Stimulated activated CD8-positive, alpha-beta memory T cell treated with anti-CD3 and anti-CD28 coated beads, Interleukin-12 subunit alpha, Interleukin-12 subunit beta, amount 100 ng/mL, for 1 hour (primary cell): ENCODE measurements at regions not wholly inside any gene's neighbourhood (a gene's known extent, or its start where the extent isn't known, plus 50 kb on each side); places are given as distances from the start of the nearest gene placed in this dataset.
"Not testable (repeated sequence)": the region's sequence is repeated elsewhere in the genome, so short reads cannot be mapped to it uniquely, and the experiment has no call there.

Source experiments
- DNase-seq: peaks from one replicate; pipeline ENCODE4 v3.0.0-alpha.2; 2020; ENCODE audit warnings: low read depth

DNA sequence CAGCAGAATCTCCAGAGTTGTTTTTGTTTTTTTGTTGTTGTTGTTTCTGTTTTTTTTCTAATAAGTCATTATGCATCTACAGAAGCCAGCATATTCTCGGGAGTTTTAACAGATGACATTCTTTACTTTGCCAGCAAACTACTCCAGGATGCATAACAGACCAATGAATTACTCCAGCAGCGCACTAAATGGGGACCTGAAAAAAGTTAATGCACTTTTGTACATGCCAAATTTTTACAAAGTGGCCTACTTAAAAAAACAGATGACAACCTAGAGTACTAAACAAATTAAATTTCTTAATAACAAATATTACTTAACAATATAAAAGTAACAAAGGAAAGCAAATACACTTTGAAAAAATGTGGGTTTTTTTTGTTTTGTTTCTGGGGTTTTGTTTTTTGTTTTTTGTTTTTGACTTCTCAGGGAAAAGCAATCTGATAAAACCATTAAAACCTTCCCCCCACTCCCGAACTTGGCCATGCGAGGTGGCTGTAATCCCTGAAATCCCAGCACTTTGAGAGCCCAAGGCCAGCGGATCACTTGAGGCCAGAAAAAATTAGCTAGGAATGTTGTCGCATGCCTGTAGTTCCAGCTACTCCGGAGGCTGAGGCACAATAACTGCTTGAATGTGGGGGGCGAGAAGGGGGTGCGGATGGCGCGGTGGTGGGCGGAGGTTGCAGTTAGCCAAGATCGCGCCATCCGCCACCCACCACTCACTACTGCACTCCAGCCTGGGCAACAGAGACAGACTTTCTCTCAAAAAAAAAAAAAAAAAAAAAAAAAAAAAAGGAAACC, 352.4 kb downstream of the CETN3 start:
- no peak for DNase-seq

DNA sequence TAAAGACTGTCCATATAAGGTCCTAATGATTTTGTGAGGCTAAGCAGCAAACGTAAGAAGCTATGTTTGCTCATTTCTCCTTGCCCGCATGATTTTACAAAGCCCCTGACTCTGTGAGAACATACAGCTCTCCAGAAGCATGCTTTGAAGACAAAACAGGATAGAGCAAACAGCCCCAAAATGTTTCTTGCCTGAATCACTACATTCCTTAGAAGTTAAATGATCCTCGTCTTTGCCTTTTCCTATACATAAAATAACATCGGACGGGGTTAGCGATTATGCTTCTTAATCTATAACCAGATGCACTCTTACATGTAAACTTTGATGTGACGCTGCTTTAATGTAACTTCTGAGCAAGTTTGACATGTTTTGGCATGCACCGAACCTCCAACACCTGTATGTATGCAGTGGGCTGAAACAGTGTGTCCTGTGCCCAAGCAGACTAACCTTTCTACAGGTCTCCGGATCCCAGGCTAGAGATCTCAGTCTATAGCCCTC, 353.7 kb downstream of the CETN3 start:
- no peak for DNase-seq

DNA sequence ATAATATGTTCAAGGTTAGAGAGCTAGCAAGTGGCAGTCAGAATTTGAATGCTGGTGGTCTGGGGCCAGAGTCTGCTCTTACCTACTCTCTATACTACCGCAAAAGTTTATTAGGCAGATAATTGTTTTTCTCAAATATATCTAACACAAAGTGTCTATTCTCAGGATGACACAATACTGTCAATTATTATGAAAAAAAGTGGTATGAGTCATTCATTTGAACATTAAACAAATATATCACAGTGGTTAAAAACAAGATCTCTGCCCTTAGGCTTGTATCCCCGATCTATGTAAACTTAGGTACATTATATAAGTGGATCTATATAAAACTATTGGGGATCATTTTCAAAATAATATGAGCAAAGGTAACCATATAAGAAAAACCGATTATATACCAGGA, 354.9 kb downstream of the CETN3 start:
- DNase-seq, result no peak

DNA sequence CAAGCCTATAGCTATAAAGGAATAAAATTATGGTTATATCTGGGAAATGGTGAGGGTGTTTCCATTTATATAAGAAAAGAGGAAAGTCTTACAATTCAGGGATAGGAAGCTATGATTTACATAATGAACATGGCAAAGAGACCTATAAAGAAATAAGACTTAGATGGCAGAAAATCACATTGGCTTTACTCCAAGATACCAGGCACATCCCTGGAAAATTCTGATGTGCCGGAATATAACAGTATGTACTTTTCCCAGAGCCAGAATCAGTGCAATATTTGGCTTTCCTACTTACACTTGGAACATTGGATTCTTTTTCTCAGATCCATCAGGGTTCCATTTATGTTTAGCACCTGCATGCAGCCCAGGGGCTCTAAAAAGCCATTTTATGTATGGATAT, 357.8 kb downstream of the CETN3 start:
- no peak for DNase-seq

DNA sequence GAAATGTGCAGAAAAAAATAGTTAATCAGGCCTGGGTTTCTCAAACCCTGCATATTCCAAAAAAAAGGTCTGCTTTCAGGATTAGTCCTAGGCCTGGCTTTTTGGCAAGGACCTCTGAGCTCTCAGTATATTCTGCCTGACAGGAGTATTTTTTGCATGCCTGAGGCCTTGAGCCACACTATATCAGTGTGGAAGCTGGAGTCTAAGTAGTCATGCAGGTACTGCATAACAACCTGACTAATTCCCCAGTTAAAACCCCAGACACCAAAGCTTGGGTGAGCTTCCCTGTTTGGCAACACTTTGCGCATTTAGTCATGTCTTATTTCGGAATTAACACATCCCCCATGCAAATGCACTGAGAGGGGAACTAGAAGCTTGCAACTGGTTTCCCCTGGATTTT, 359.5 kb downstream of the CETN3 start:
- no peak for DNase-seq

DNA sequence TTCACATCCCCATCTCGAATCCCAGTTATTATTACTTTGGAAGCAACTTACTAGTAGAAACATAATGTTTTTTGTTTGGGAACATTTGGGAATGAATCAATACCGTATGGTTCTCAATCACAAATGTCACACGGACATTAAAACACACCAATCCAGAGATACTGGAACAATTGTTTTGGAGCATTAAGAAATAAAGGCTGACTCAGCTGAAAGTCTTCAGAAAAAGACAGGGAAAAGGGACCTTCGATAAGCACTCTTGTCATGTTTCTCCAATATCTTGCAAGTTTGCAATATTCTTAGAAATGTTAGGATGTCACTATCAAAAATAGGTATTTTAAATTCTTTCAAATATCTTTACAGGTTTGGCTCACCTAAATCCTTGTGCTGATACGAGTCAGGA, 362.4 kb downstream of the CETN3 start:
- no peak for DNase-seq

DNA sequence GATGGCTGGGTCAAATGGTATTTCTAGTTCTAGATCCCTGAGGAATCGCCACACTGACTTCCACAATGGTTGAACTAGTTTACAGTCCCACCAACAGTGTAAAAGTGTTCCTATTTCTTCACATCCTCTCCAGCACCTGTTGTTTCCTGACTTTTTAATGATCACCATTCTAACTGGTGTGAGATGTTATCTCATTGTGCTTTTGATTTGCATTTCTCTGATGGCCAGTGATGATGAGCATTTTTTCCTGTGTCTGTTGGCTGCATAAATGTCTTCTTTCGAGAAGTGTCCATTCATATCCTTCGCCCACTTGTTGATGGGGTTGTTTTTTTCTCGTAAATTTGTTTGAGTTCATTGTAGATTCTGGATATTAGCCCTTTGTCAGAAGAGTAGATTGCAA, 369.5 kb downstream of the CETN3 start:
- not testable (repeated sequence) for DNase-seq

DNA sequence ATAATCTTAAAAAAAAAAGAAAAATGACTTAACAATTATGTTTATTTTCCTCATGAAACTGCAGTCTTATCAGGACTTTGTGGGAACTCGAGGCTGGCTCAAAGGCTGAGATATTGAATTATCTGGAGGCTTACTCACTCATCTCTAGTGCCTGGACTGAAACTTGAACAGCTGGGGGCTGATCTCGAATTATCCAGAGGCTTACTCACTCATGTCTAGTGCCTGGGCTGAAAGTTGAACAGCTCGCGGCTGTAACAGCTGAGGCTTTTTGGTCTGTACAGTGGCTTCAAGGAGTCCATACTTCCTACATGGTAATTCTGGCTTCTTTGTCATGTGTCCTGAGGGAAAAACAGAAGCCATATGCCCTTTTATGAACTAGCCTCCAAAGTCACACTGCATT, 371.9 kb downstream of the CETN3 start:
- DNase-seq, result no peak

DNA sequence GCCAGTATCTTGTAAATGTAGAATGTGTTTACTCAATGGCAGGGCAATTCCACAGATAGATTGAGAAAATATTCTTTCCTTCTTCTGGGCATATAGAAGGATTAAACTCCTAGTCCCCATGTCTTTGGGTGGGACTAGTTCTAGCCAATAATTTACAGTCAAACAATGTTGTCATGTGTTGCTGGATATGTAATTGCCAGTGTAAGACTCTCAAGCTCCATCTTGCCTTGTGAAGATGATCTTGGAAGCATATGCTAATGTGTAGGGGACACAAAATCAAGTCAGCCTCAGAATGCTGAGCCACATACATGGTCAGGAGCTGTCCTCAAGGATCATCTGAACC, 386.9 kb downstream of the CETN3 start:
- no peak for DNase-seq

DNA sequence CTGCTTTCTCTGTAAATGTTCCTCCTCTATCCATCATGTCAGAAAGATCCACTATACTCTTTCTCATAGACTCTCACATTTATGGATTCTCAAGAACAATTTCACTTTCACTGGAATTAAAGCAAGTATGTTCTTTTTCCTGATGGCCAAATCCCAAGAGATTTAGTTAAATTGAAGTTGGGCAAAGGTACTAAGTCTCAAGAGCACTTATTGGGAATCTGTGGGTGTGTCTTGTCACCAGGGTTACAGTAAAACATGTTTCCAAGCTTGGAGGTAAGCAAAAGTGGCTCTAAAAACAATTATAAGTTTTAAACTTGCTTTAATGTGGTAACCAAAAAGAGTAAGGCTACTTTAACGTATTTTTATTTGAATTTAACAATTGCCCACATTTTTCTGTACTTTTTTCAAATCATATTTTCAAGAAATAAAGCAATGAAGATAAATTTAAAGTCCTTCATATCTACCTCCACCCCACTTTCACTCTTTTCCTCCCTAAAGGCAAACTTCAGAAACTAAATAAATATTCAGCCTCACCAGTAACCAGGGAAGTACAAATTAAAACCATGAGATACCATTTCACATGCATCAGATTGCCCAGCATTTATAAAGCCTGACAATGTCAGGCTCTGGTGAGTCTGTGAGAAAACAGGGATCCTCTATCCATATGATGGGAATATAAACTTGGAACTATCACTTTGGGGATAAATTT, 387.4 kb downstream of the CETN3 start:
- DNase-seq, result no peak

DNA sequence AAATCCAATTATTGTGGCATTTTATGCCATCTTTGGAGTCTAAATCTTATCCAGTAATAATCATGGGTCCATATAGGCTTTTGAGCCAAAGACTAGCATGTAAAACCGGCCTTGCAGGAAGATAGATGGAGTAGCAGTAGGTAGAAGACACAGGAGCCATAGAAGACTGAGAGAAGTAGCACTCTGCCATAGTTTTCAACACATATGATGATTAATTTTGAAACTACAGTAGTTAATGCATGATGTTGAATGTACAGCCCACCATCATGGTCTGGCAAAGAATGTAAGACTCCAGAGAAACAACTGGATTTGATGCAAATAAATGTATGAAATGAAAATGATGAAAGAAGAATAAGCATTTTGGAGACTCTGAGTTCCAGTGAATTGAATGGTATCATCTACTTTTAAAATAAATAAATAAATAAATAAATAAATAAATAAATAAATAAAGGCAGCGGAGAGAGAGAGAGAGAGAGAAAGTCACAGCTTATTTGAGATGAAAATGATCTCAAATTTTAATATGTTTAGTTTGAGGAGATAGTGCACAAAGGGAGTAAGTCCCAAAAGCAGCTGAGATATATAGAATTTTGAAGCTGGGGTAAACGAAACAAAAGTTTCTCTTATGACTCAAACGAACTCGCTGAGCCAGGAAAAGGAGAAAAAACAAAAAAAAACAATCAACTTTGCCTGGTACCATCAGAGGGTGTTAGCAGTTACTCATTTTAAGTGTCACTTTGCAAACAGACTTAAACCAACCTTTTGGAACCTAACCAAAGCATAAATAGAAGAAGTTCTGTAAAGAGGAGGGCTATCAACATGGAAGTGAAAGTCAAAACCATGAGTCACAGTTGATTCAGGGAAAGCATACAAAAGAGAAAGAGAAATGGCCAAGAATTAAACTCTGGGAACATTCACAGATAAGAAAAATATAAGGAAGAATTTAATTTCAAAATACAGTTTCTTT, 388.7 kb downstream of the CETN3 start:
- DNase-seq, result no peak

DNA sequence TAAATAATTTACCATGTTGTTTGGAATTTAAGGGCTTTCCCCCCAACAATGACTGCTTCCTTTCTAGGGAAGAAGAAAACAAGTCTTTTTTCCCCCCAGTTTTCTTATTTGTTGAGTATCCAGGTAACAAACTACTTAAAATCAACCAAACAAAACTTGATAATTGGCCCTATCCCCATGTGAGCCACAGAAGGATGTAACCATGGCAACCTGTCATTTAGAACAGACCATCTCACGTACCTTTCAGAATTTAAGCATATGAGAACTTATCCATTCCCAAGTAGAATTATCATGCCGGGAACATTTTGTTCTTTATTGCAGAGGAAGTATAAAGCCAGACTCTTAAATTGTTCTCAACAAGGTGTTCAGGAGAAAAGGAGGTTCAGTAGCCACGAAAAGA, 392.3 kb downstream of the CETN3 start:
- DNase-seq, result no peak

DNA sequence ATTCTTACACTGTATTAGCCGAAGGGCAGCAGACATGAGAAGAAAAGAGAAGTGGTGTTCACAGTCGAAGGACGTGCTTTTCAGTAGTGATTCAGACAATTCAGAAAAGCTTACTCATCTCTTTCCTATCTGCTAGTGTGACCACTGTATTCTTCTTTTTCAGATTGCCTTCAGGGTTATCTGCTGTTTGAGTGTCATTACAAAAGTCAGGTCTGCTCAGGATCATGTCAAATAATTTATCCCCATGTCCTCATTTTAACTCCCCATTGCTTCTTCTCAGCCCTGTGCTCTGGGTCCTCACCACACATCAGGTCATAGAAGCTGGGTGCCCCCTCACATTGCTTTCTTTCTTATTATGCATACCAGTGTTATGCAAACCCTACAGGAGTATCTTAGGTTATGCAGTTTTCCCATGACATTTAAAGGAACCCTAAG, 394.0 kb downstream of the CETN3 start:
- DNase-seq, result no peak

DNA sequence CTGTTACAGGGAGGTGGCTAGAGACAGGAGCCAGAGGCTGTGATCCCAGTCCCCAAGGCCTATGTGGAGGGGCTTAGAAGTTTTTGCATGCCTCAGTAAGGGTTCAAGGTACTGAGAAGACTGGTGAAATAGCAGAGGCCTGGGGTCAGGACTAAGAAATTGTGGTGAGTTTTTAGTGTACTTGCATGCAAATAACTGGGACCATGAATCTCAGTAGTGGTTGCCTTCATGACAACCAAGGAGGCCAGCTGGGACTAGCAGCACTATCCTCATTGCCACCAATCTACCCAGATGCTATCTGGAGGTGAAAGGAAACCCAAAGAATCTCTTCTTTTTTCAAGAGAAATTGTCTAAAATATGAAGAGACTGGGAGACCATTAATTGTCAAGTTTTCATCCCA, 395.1 kb downstream of the CETN3 start:
- DNase-seq, result no peak

DNA sequence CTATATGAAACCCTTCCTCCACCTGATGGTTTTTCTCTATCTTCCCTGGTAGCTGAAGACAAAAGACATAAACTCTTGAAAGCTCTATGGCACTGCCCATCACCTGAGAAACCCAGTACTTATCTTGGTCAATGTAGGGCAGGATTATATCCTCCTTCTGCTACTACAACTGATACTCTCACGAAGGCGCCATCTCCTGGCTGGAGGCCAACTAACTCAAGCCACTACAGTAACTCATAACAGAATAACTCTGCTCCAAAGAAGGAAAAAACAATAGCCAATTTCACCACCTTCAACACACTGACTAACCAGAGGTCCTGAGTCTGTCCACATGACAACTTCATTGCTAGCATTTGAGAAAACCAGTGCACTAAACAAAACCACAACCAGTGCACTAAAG, 409.2 kb downstream of the CETN3 start:
- DNase-seq, result no peak

DNA sequence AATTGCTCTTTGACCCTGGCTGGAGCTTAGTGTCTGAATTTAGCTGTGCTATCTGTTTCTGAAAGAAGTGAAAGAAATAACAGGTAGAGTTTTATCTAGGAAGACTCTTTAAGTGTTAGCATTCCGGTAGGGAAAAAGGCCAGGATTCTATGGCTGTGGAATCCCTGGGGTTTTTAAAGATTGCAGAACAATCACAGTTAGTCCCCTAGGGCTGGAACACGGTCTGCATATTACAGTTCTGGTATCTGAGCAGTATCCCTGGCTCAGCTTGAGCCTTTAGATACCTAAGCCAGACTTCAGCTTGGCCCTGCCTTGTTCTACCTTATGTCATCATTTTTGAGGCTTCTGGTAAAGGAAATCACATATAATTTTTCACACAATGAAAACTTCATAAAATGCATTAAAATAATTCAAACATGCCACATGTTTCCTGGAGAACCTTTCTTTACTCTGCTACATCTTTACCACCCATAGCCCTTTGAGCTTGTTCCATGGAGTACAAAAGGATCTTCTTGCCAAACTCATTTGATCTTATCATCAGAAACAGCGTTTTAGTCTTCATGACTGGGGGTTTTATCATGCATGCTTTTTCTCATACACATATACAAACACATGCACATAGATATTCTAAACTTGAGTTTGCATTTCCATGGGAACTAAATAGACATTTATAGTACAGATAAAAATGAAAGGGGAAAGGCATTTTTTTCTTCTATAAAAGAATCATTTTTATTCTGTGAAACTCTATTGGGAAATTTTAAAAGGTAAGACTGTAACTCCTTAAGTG, 410.8 kb downstream of the CETN3 start:
- DNase-seq, result no peak

DNA sequence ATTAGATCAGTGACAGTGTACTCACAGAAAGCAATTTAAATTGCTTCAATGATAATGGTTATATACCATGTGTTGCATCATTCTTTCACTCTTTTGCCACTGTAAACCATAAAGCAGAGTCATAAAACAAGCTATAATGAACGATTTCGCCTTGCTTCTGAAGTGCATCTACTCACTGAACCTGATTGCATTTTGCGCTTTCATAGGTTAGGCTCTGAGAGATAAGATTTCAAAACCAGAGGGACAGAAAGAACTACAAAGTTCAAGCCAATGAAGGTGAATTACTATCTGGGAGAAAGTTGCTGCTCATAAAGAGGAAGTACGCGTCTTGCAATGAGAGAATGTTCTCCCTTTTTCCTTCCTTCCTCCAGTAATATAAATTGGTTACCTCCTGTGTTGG, 412.7 kb downstream of the CETN3 start:
- no peak for DNase-seq

DNA sequence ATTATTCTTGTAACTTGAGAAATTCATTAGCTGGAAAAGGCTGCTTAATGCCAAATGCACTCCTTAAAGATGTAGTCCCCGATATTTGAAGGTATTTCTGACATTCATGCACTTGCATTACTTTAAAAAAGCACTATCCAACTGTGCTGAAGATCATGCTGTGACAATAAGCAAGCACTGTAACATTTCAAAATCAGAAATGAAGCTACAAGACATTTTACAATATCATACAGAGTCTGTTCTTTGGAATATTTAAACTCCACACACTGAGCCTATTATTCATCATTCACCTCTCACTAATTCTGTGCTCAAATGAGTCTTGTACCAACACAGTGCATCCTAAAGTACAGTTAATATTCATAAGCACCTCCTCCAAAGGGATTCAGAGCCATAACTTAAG, 413.2 kb downstream of the CETN3 start:
- DNase-seq, result no peak

DNA sequence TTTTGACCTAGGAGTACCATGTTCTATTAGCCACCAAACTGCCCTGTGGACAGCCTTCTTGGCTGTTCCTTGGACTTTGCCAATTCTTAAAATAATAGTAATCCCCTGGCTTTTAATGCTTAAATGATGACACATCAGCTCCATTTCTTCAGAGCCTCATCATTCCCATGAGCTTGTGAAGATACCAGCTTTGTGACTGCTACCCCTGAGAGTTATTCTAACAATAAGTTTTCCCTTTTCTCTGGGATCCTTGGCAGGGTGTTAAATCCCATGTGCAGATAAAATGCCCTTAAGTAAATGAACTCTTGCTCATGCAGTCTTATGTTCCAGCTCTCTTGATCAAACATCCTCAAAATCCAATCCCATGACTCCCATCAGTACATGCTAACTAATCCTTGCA, 415.3 kb downstream of the CETN3 start:
- no peak for DNase-seq

DNA sequence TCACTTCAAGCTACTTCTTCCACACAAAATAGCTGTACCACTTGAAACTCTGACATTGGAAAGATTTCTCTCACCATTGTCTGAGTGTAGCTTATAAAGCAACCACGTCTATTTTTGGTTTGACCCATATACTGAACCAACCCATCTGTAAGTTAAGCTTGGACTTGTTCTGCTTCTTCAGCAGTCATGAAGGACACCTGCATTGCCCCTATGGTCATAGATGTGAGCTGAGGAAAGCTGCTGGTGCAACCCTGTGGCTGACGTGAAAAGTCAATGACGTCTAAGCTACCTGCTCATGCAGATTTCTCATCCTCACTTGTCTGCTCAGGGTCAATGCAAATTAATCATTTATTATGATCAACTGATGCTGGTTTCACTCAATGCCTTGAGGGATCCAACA, 417.4 kb downstream of the CETN3 start:
- DNase-seq, result no peak

DNA sequence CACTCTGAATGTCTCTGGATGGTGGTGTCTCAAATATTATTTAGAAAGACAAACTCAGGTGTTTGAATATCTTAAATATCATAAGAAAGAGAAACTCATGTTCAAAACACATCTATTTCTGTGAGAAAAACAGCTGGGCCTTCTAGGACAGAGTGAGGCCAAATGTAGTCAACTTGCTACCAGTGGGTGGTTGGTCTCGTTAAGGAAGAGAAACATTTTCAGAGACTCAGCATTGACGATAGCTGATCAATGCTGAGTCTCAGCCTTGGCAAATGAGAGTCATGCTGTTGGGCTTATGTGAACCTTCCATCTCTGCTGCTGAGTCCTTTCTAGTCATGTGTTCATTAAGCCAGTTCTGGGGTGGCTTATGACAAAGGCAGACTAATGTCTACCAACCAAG, 418.0 kb downstream of the CETN3 start:
- DNase-seq, result no peak

DNA sequence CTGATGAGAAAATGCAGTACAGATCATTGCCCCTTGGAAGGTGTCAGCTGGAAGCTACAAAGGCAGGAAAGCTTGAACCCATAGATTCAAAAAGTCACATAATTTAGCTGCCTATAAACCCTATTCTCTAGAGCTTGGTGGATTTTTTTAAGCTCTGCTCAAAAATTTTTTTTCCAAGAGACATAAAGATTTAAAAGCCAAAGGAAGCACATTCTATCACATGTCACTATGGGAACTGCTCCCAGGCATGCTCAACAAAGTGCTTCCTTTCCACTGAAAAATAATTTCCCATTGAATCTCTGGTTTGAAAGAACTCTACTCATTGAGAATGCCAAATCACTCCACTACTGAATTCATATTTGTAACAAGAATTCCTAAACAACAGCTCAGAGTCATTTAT, 419.8 kb downstream of the CETN3 start:
- no peak for DNase-seq
